Endothelial cell of umbilical vein (primary cell): ENCODE measurements at regions not wholly inside any gene's neighbourhood (a gene's known extent, or its start where the extent isn't known, plus 50 kb on each side); places are given as distances from the start of the nearest gene placed in this dataset.

ENCODE experiments used
- BruUV-seq: library from RNA; stranded (reverse); fragments of 400-500 nt; replicated peaks from 2 replicates; lab custom pipeline; 2021; lab: Mats Ljungman, UMichigan
- CTCF ChIA-PET: fragments of 300-600, 350-600 bp; sonication (Branson Sonifier 250); formaldehyde crosslinking; loops from one replicate; lab custom pipeline; 2021; ENCODE audit warnings: antibody characterized with exemption, inconsistent platforms; lab: Charles Lee
- POLR2A ChIA-PET: fragments of 300-600, 350-600 bp; sonication (Branson Sonifier 250); formaldehyde crosslinking; loops from one replicate; lab custom pipeline; 2021; ENCODE audit warnings: antibody characterized with exemption, inconsistent platforms; lab: Charles Lee
- DNase-seq: peaks from one replicate; pipeline ENCODE4 v3.0.0-alpha.2; 2011; ENCODE audit warnings: low read depth, low spot score
- FAIRE-seq: peaks from 2 replicates; lab custom pipeline; 2011; peaks lifted over from hg19 to GRCh38; lab: Jason Lieb, UNC
- H2AFZ ChIP-seq: 2 replicates; pipeline ENCODE4 v1.6.0; 2012; ENCODE audit warnings: low read depth, low read length, control low read depth, inconsistent platforms
- H3K27ac ChIP-seq: 2 replicates; pipeline ENCODE4 v1.5.1; 2011; ENCODE audit warnings: low read depth, mild to moderate bottlenecking, control low read depth, low read length, moderate library complexity; ENCODE audit not compliant: insufficient read depth
- H3K27me3 ChIP-seq, 2 experiments: 2 replicates each; pipeline versions ENCODE4 v1.6.0 to v1.6.1; 2011; ENCODE audit warnings: low read length in 2 of 2, mixed read lengths in 1 of 2; ENCODE audit not compliant: control insufficient read depth in 2 of 2, insufficient read depth in 2 of 2
- H3K36me3 ChIP-seq, 2 experiments: 2 replicates in 1 of 2; 3 replicates in 1 of 2; pipeline ENCODE4 v1.5.1; 2011; ENCODE audit warnings: low read length in 2 of 2, mild to moderate bottlenecking in 1 of 2, moderate library complexity in 1 of 2; ENCODE audit not compliant: control insufficient read depth in 2 of 2, insufficient read depth in 2 of 2; ENCODE audit errors: extremely low read depth in 1 of 2
- H3K4me1 ChIP-seq: 3 replicates; pipeline ENCODE4 v1.5.1; 2011; ENCODE audit warnings: mild to moderate bottlenecking, low read length; ENCODE audit not compliant: control insufficient read depth, insufficient read depth; ENCODE audit errors: extremely low read depth
- H3K4me2 ChIP-seq: 2 replicates; pipeline ENCODE4 v1.6.1; 2011; ENCODE audit warnings: low read length, control low read depth, mixed read lengths; ENCODE audit not compliant: insufficient read depth
- H3K4me3 ChIP-seq, 3 experiments: fragments of 200-600 bp in 1 of 3; sonication (generic), shearing (Covaris generic) in 1 of 3; replicated peaks in 1 of 3; 2 replicates each; pipeline ENCODE4 v1.5.1; 2011 to 2016; ENCODE audit warnings: control low read depth in 3 of 3, low read length in 3 of 3, mild to moderate bottlenecking in 2 of 3, inconsistent platforms in 1 of 3, low read depth in 1 of 3, moderate library complexity in 1 of 3; ENCODE audit not compliant: insufficient read depth in 1 of 3
- H3K79me2 ChIP-seq: 2 replicates; pipeline ENCODE4 v1.6.0; 2012; ENCODE audit warnings: low read length, inconsistent platforms; ENCODE audit not compliant: control insufficient read depth, insufficient read depth
- H3K9ac ChIP-seq: replicated peaks from 2 replicates; pipeline ENCODE3; 2011; ENCODE audit warnings: low read length, control low read depth; ENCODE audit not compliant: insufficient read depth; ENCODE audit errors: extremely low read depth
- H3K9me1 ChIP-seq: replicated peaks from 3 replicates; pipeline ENCODE4 v1.6.0; 2011; ENCODE audit warnings: mild to moderate bottlenecking, low read length; ENCODE audit not compliant: control insufficient read depth, insufficient read depth; ENCODE audit errors: extremely low read depth
- H3K9me3 ChIP-seq: replicated peaks from 2 replicates; pipeline ENCODE4 v1.5.1; 2012; ENCODE audit warnings: low read length, inconsistent platforms; ENCODE audit not compliant: control insufficient read depth, insufficient read depth
- H4K20me1 ChIP-seq: replicated peaks from 2 replicates; pipeline ENCODE3; 2011; ENCODE audit warnings: mild to moderate bottlenecking, low read length; ENCODE audit not compliant: control insufficient read depth, insufficient read depth; ENCODE audit errors: extremely low read depth
- EZH2 ChIP-seq: IDR thresholded peaks from 2 replicates; pipeline ENCODE4 v1.6.1; 2012; ENCODE audit warnings: borderline replicate concordance, low read depth, mild to moderate bottlenecking, moderate library complexity, low read length, inconsistent platforms; ENCODE audit not compliant: severe bottlenecking
- FOS ChIP-seq: IDR thresholded peaks from 2 replicates; pipeline ENCODE4 v1.6.1; 2011; ENCODE audit warnings: mild to moderate bottlenecking, low read length, moderate library complexity, borderline replicate concordance; ENCODE audit not compliant: insufficient read depth
- GATA2 ChIP-seq: IDR thresholded peaks from 2 replicates; pipeline ENCODE4 v1.7.0; 2011; ENCODE audit warnings: low read depth, mild to moderate bottlenecking, moderate library complexity, mixed read lengths, low read length; ENCODE audit not compliant: insufficient read length, insufficient read depth
- JUN ChIP-seq: IDR thresholded peaks from 2 replicates; pipeline ENCODE4 v1.6.1; 2011; ENCODE audit warnings: borderline replicate concordance, low read depth; ENCODE audit not compliant: insufficient read length, insufficient read depth
- MYC ChIP-seq: IDR thresholded peaks from one replicate; pipeline ENCODE4 v1.6.1; 2011; ENCODE audit warnings: mild to moderate bottlenecking, low read depth, low read length
- POLR2A ChIP-seq: IDR thresholded peaks from 2 replicates; pipeline ENCODE4 v1.6.1; 2012; ENCODE audit warnings: low read depth, mild to moderate bottlenecking, control low read depth, low read length
- POLR2AphosphoS5 ChIP-seq: IDR thresholded peaks from 2 replicates; pipeline ENCODE4 v1.6.1; 2012; ENCODE audit warnings: low read depth, mild to moderate bottlenecking, control low read depth, low read length, moderate library complexity; ENCODE audit not compliant: insufficient read depth
- dilution Hi-C: fragments of 300-500 bp; cut with MboI; formaldehyde crosslinking; loops from one replicate; pipeline ENCODE4 v1.15.0; 2019; ENCODE audit warnings: low sequenced_read_pairs; ENCODE audit not compliant: extremely low pct_ligation_motif_present
- intact Hi-C: fragments of 100-400 bp; cut with micrococcal nuclease; formaldehyde crosslinking; loops from one replicate; pipeline ENCODE4 v1.10.0; 2022
- TF ChIP-seq, protein P1 (sequence below), 2 donors: IDR thresholded peaks; 1 replicate in 1 of 2; 2 replicates in 1 of 2; pipeline ENCODE4 v1.5.1; 2011; ENCODE audit warnings: low read length in 2 of 2, mild to moderate bottlenecking in 2 of 2, moderate library complexity in 2 of 2, control low read depth in 1 of 2, inconsistent platforms in 1 of 2, low read depth in 1 of 2; ENCODE audit not compliant: insufficient read depth in 1 of 2; ENCODE audit errors: extremely low read depth in 1 of 2
- TF ChIP-seq, protein P2 (sequence below): IDR thresholded peaks from 2 replicates; pipeline ENCODE4 v1.6.1; 2011; ENCODE audit not compliant: insufficient read depth, insufficient read length

DNA sequence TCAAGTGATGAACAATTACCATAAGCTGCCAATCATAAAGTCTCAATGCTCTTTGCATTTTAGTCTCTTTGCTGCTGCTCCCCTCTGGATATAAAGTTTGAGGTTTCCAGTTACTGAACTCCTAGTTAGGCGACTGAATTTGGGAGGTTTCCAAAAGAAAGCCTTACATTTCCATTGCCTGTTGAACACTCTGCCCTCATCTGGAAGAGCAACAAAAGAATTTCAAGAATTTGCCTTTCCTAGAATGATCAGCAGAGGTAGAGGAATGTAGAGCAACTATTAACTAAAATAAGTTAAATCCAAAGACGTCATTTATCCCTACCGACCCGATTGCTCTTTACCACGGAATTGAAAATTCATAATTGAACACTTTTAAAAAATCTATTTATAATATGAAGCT lies 53.4 kb upstream of the PRICKLE2 start:
- DNase-seq (no peak), FAIRE-seq (no peak)
- dilution Hi-C loops (no loop called here), intact Hi-C loops (no loop called here)
- peaks cover 4% of the 10 kb centered on the region for H3K4me1 ChIP-seq
- no peaks in the 10 kb centered on the region for H3K9me3 ChIP-seq
- H3K79me2 ChIP-seq = no peaks in the 10 kb centered on the region
- no peaks in the 10 kb centered on the region for H3K36me3 ChIP-seq
- no peaks in the 10 kb centered on the region for H3K9me1 ChIP-seq
- no peak overlapping the region for H3K4me2 ChIP-seq
- no peak overlapping the region for H3K9ac ChIP-seq
- peaks cover 0 to 3% of the 10 kb centered on the region in 2 experiments for H3K27me3 ChIP-seq
- BruUV-seq = no TSS peak
- ChIA-PET CTCF (interaction anchor here (1.0 kb wide), 1 partner anchor 13 kb away, joined by 3 read pairs; no protein-coding TSS in a partner anchor), POLR2A (no interaction called here)
- no peak overlapping the region for H2AFZ ChIP-seq
- no peak overlapping the region for H3K4me3 ChIP-seq
- no peaks in the 10 kb centered on the region for H4K20me1 ChIP-seq
- TF ChIP-seq POLR2A = no peak
- no peak for TF ChIP-seq POLR2AphosphoS5
- TF ChIP-seq GATA2 = no peak
- no peak for TF ChIP-seq JUN
- TF ChIP-seq, protein P1, sequence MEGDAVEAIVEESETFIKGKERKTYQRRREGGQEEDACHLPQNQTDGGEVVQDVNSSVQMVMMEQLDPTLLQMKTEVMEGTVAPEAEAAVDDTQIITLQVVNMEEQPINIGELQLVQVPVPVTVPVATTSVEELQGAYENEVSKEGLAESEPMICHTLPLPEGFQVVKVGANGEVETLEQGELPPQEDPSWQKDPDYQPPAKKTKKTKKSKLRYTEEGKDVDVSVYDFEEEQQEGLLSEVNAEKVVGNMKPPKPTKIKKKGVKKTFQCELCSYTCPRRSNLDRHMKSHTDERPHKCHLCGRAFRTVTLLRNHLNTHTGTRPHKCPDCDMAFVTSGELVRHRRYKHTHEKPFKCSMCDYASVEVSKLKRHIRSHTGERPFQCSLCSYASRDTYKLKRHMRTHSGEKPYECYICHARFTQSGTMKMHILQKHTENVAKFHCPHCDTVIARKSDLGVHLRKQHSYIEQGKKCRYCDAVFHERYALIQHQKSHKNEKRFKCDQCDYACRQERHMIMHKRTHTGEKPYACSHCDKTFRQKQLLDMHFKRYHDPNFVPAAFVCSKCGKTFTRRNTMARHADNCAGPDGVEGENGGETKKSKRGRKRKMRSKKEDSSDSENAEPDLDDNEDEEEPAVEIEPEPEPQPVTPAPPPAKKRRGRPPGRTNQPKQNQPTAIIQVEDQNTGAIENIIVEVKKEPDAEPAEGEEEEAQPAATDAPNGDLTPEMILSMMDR (IDR thresholded peaks at IDR 0.05; ENCODE audit: extremely low read depth in 1 of 2, insufficient read depth in 1 of 2, low read depth in 1 of 2, low read length in 2 of 2) = no peak
- TF ChIP-seq EZH2 = no peak
- no peak for TF ChIP-seq FOS
- TF ChIP-seq, protein P2, sequence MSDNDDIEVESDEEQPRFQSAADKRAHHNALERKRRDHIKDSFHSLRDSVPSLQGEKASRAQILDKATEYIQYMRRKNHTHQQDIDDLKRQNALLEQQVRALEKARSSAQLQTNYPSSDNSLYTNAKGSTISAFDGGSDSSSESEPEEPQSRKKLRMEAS = no peak
- no peak for TF ChIP-seq MYC
- no peak overlapping the region for H3K27ac ChIP-seq
